Lung (tissue), 11 donors: ENCODE measurements at regions not wholly inside any gene's neighbourhood (a gene's known extent, or its start where the extent isn't known, plus 50 kb on each side); places are given as distances from the start of the nearest gene placed in this dataset.

Experiments used
- ATAC-seq: fragments of 200-7000 bp; cut with Tn5 transposase; one replicate; pipeline ENCODE4 v1.9.1; 2020; ENCODE audit warnings: moderate number of reproducible peaks; ENCODE audit not compliant: insufficient read depth, low FRiP score
- DNase-seq, 3 donors: peaks; one replicate each; pipeline ENCODE4 v3.0.0-alpha.2; 2013 to 2017
- H3K27ac ChIP-seq, 2 donors: one replicate each; pipeline ENCODE4 v1.5.1; 2013; ENCODE audit warnings: mild to moderate bottlenecking in 2 of 2, moderate library complexity in 2 of 2, control low read depth in 1 of 2, inconsistent platforms in 1 of 2, low read depth in 1 of 2, low read length in 1 of 2
- H3K27me3 ChIP-seq, 3 donors: one replicate each; pipeline ENCODE4 v1.5.1; 2013; ENCODE audit warnings: low read length in 2 of 3; ENCODE audit not compliant: control insufficient read depth in 3 of 3, insufficient read depth in 3 of 3
- H3K36me3 ChIP-seq, 4 donors: one replicate each; pipeline ENCODE4 v1.5.1; 2013; ENCODE audit warnings: low read length in 4 of 4, mild to moderate bottlenecking in 1 of 4, moderate library complexity in 1 of 4; ENCODE audit not compliant: control insufficient read depth in 4 of 4, insufficient read depth in 4 of 4
- H3K4me1 ChIP-seq, 5 donors: one replicate each; pipeline ENCODE4 v1.5.1; 2013; ENCODE audit warnings: low read length in 5 of 5, mild to moderate bottlenecking in 2 of 5, moderate library complexity in 1 of 5; ENCODE audit not compliant: control insufficient read depth in 5 of 5, insufficient read depth in 5 of 5
- H3K4me3 ChIP-seq: one replicate; pipeline ENCODE4 v1.5.1; 2013; ENCODE audit warnings: mild to moderate bottlenecking, control low read depth, moderate library complexity
- H3K9ac ChIP-seq, 2 donors: one replicate each; pipeline ENCODE4 v1.5.1; 2013; ENCODE audit warnings: low read length in 2 of 2, control low read depth in 1 of 2; ENCODE audit not compliant: insufficient read depth in 1 of 2
- H3K9me3 ChIP-seq, 4 donors: one replicate each; pipeline ENCODE4 v1.5.1; 2013; ENCODE audit warnings: low read length in 3 of 4, mild to moderate bottlenecking in 1 of 4, moderate library complexity in 1 of 4; ENCODE audit not compliant: control insufficient read depth in 4 of 4, insufficient read depth in 3 of 4
- CTCF ChIP-seq: IDR thresholded peaks from 2 replicates; pipeline ENCODE4 v1.5.1; 2012; ENCODE audit warnings: mild to moderate bottlenecking; ENCODE audit errors: control extremely low read depth, extremely low read depth
- WGBS, 2 donors: extraction: QIAGEN DNeasy Blood & Tissue Kit; methylation state at CpG; one replicate each; pipeline ENCODE4 v1.1.7; 2013; 5-methylcytosine and 5-hydroxymethylcytosine counted together
- donor health status: control.
- donor health status: control.
- donor health status: Bipolar disorder and iron deficiency.
- donor health status: healthy.
- donor health status: DM: yes; HTN: yes; CAD: no.

- ATAC-seq (no peak), DNase-seq (no peak)
- H3K9me3 ChIP-seq, result peaks cover 0 to 2% (median 0%) of the 10 kb centered on the region in 4 donors
- H3K27me3 ChIP-seq, result no peaks in the 10 kb centered on the region
- H3K4me3 ChIP-seq, result no peak overlapping the region
- 83 to 89% methylated on average over 4 of the region's 4 CpGs for WGBS, 2 donors
- H3K27ac ChIP-seq, result no peak overlapping the region
- H3K36me3 ChIP-seq, result no peaks in the 10 kb centered on the region
- no peak overlapping the region for H3K9ac ChIP-seq
- H3K4me1 ChIP-seq, result no peaks in the 10 kb centered on the region
- no peak for TF ChIP-seq CTCF
Measured at GRCh38 chr11:38272376-38272775, 1674.3 kb upstream of the RAG2 start.

- WGBS, 2 donors, result 77 to 81% methylated on average over 3 of the region's 3 CpGs
- Histone ChIP-seq H3K27me3 (no peaks in the 10 kb centered on the region), H3K36me3 (no peaks in the 10 kb centered on the region), H3K9me3 (peaks cover 0 to 2% (median 0%) of the 10 kb centered on the region in 4 donors), H3K4me3 (no peak overlapping the region), H3K4me1 (no peaks in the 10 kb centered on the region), H3K27ac (no peak overlapping the region), H3K9ac (no peak overlapping the region)
- no peak for ATAC-seq
- no peak for DNase-seq
- no peak for TF ChIP-seq CTCF
Measured at GRCh38 chr11:38266691-38267090, 1668.7 kb upstream of the RAG2 start.

GRCh38 chr11:38256436-38256835 lies 1658.4 kb upstream of the RAG2 start:
- H3K36me3 ChIP-seq, result no peaks in the 10 kb centered on the region
- no peak for DNase-seq
- no peak for ATAC-seq
- no peak for TF ChIP-seq CTCF
- H3K4me1 ChIP-seq, result no peaks in the 10 kb centered on the region
- no peaks in the 10 kb centered on the region for H3K27me3 ChIP-seq
- no peak overlapping the region for H3K9ac ChIP-seq
- H3K27ac ChIP-seq, result no peak overlapping the region
- H3K4me3 ChIP-seq, result no peak overlapping the region
- H3K9me3 ChIP-seq, result no peaks in the 10 kb centered on the region

GRCh38 chr11:38254913-38255312 lies 1656.9 kb upstream of the RAG2 start:
- Histone ChIP-seq H3K36me3 (no peaks in the 10 kb centered on the region), H3K9me3 (peaks cover 0 to 7% (median 0%) of the 10 kb centered on the region in 4 donors), H3K4me1 (no peaks in the 10 kb centered on the region), H3K4me3 (no peak overlapping the region), H3K27ac (no peak overlapping the region), H3K9ac (no peak overlapping the region), H3K27me3 (no peaks in the 10 kb centered on the region)
- DNase-seq (peak in 2 of 3 donors; percentile 2 to 7), ATAC-seq (no peak)
- WGBS, 2 donors, result 83 to 92% methylated on average over 2 of the region's 2 CpGs
- TF ChIP-seq CTCF, result no peak
